Amygdala (tissue), 56 donors: ENCODE measurements at regions not wholly inside any gene's neighbourhood (a gene's known extent, or its start where the extent isn't known, plus 50 kb on each side); places are given as distances from the start of the nearest gene placed in this dataset.
A peak's percentile ranks its signal among the peaks of the same experiment; 100 is the strongest.

Experiments
- DNase-seq, 56 donors: peaks; one replicate each; lab custom pipeline; 2025; lab: John Stamatoyannopoulos, UW

GRCh38 chr2:120678251-120678650, 57.4 kb upstream of the GLI2 start:
- no peak for DNase-seq

GRCh38 chr2:120678926-120679325, 56.7 kb upstream of the GLI2 start:
- DNase-seq: no peak

GRCh38 chr2:120679526-120679925, 56.1 kb upstream of the GLI2 start:
- DNase-seq: no peak

GRCh38 chr2:120680136-120680761, 55.4 kb upstream of the GLI2 start:
- DNase-seq: peak in 52 of 56 donors; percentile 14 to 90 (median 65)

GRCh38 chr2:120681181-120681580, 54.5 kb upstream of the GLI2 start:
- no peak for DNase-seq

- DNase-seq: no peak
These were observed 53.9 kb upstream of the GLI2 start for GRCh38 chr2:120681696-120682288.

- DNase-seq: no peak
These were observed 53.0 kb upstream of the GLI2 start for GRCh38 chr2:120682654-120683053.

- DNase-seq: no peak
These were observed 52.6 kb upstream of the GLI2 start for GRCh38 chr2:120683081-120683480.

- DNase-seq: no peak
These were observed 52.0 kb upstream of the GLI2 start for GRCh38 chr2:120683701-120684100.

GRCh38 chr2:120684289-120685065, 51.2 kb upstream of the GLI2 start:
- no peak for DNase-seq

- no peak for DNase-seq
These were observed 50.3 kb upstream of the GLI2 start for GRCh38 chr2:120685066-120685973.
